HCEC 1CT (cell line): ENCODE measurements at regions not wholly inside any gene's neighbourhood (a gene's known extent, or its start where the extent isn't known, plus 50 kb on each side); places are given as distances from the start of the nearest gene placed in this dataset.

ENCODE experiments used
- DNase-seq: peaks from one replicate; pipeline ENCODE4 v3.0.0-alpha.2; 2017

DNA sequence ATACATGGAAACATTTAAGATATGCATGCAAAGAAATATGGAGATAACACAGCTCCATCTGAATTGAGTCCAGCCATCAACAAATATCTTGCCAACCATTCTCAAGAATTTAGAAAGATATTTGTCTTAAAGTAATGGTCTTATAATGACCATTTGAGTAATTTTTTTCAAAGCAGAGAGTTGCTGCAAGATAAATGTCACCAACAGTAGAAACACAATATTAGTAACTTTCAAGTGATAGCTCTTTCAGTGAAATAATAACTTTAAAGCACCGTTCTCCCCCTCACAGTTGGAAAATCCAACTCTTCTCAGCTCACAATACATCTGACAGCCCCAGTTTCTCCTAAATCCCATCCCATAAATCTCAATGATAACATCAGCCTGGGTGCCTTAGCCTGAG, 481.0 kb upstream of the ADAMTS5 start:
- DNase-seq = no peak

- DNase-seq = peak; percentile 81
Observed at GRCh38 chr21:27429710-27430341, 462.9 kb upstream of the ADAMTS5 start.

DNA sequence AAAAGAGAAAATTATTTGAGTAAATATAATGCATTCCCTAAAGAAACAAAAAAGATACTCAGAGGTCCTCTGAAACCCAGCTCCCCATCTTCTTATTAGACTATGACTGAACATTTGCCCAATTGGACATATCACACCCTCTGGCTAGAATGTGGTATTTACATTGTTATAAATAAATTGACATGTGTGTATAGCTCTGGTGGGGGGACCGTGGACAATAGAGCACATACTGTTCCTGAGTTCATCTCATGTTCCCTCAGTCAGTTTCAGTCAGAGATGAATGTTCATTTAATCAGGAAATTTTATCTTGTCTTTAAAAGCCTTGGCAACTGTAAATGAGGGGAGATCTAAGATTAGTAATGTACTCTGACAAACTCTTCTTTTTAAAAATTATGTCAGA, 459.3 kb upstream of the ADAMTS5 start:
- DNase-seq = no peak

GRCh38 chr21:27425574-27425973, 458.7 kb upstream of the ADAMTS5 start:
- DNase-seq = peak; percentile 82

- DNase-seq = peak; percentile 46
Observed at GRCh38 chr21:27425172-27425571, 458.3 kb upstream of the ADAMTS5 start.

DNA sequence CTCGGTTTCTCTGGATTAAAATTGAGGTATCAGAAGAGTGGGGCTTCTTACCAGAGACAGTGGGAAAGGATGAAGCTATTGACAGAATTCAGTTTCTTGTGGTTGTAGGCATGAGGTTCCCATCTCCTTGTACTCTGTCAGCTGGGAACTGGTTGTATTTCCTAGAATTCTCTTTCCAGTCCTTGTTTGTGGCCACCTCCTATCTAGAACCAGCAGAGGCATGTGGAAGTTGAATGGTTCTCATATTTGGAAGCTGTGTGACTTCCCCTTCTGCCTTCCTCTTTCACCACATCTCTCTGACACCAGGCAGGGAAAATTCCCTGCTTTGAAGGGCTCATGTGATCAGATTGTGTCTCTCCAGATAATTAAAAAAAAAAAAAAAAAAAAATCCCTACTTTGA, 457.7 kb upstream of the ADAMTS5 start:
- DNase-seq = peak; percentile 44

GRCh38 chr21:27423906-27424595, 457.2 kb upstream of the ADAMTS5 start:
- peak; percentile 49 for DNase-seq

- peak; percentile 99 for DNase-seq
Observed at GRCh38 chr21:27423038-27423437, 456.1 kb upstream of the ADAMTS5 start.

DNA sequence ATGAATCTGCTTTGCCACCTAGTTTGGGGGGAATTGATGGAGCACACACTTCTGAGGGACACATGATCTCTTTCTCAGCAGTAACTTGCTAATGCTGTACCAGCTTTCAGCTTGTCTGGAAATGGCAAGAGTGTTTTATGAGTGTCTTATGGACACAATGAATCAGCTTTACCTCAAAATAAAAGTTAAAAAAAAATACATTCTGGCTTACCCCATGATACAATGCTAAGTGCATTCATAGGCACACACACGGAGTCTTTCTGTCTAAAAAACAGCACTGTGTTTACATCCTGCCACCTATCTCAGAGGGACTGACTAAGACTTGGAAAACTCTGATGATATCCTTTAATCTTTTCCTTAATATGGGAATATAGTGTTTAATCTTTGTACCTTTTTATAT, 455.5 kb upstream of the ADAMTS5 start:
- peak; percentile 72 for DNase-seq

- no peak for DNase-seq
Observed at GRCh38 chr21:27421654-27422053, 454.8 kb upstream of the ADAMTS5 start.

GRCh38 chr21:27419153-27419552, 452.3 kb upstream of the ADAMTS5 start:
- DNase-seq = no peak

DNA sequence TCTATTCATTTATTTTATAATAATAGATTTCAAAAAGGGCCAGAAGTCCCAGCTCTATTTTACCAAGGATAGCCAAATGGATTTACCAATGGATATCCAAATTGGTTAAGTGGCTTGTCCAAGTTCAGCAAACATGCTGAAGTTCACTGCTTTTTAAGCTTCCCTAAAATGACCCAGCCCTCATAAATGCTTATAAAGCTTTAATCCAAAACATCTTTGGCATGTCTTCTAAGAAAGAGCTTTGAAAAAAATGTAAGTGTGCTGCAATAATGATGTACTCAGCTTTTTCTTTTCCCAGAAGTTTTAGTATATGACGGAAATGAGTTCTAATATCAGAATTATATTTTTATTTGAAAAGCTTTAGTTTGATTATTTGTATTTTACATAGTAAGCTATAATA, 451.5 kb upstream of the ADAMTS5 start:
- peak; percentile 34 for DNase-seq

GRCh38 chr21:27412530-27412929, 445.6 kb upstream of the ADAMTS5 start:
- DNase-seq = no peak

DNA sequence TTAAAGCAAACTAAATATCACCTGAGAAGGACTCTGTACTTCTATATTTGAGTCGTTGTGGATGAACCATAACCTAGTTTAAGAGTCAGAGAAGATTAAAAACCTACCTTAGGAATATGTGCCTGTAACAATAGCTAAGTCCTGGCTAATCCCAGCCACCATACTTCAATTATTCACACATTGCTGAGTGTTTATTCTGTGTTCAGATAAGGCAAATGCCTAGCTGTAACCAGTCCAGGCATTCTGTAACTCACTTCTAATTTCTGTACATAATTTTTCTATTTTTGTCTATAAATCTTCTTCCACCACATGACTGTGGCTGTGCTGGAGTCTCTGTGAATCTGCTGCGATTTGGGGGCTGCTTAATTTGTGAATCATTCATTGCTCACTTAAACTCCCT, 441.9 kb upstream of the ADAMTS5 start:
- no peak for DNase-seq

- DNase-seq = no peak
Observed at GRCh38 chr21:27407271-27407670, 440.4 kb upstream of the ADAMTS5 start.

- DNase-seq = peak; percentile 67
Observed at GRCh38 chr21:27406300-27407009, 439.6 kb upstream of the ADAMTS5 start.

- DNase-seq = no peak
Observed at GRCh38 chr21:27403011-27403410, 436.1 kb upstream of the ADAMTS5 start.

- DNase-seq = no peak
Observed at GRCh38 chr21:27400045-27400444, 433.2 kb upstream of the ADAMTS5 start.

GRCh38 chr21:27397578-27397977, 430.7 kb upstream of the ADAMTS5 start:
- DNase-seq = no peak

GRCh38 chr21:27393726-27394125, 426.8 kb upstream of the ADAMTS5 start:
- peak; percentile 66 for DNase-seq

DNA sequence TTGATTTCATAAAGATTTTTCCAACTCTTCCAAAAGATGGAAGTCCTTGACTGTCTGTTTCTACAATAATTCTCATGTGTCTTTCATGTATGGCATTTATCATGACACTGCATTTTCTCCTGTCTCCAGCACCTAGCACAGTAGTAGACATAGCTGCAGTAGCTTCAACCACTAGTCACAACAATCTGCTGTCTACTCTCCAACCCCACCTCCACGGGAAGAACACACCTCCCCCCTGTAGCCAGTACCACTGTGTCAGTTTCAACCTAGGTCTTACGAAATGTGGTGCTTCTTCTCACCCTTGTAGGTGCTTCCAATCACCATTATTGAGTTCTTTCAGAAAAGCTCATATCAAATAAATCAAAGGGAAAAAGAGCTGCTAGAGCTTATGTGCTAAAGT, 425.1 kb upstream of the ADAMTS5 start:
- no peak for DNase-seq

DNA sequence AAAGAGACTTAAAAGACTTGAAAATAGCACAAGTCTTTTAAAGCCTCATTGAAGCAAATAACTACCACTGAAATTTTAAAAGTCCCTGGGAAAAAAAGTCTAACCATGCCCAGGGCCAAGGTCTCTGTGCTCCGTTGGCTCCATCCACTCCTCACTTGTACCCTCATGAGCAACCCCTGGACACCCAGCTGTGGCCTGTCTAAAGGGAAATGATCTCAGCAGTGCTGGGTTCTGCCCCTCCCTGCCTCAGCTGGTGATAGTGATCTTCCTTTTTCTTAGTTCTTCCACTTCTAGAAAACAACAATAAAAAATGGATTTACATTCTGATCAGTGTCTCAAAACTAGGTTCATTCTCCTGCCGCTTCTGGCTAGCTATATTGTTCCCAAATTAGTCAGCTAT, 423.5 kb upstream of the ADAMTS5 start:
- DNase-seq = no peak

- no peak for DNase-seq
Observed at GRCh38 chr21:27388825-27389224, 421.9 kb upstream of the ADAMTS5 start.

- DNase-seq = peak; percentile 38
Observed at GRCh38 chr21:27382404-27382803, 415.5 kb upstream of the ADAMTS5 start.
